Smooth muscle cell (in vitro differentiated cells): ENCODE measurements at regions not wholly inside any gene's neighbourhood (a gene's known extent, or its start where the extent isn't known, plus 50 kb on each side); places are given as distances from the start of the nearest gene placed in this dataset.

Source experiments
- DNase-seq: peaks from one replicate; lab custom pipeline; 2025; ENCODE audit not compliant: unreplicated experiment; lab: John Stamatoyannopoulos, UW
- H2AFZ ChIP-seq: fragments of 200-600 bp; sonication (generic); 2 replicates; pipeline ENCODE4 v1.6.0; 2016; ENCODE audit warnings: antibody characterized with exemption, low read depth, mild to moderate bottlenecking
- H3F3A ChIP-seq: fragments of 200-600 bp; sonication (generic); 2 replicates; pipeline ENCODE4 v1.6.0; 2017; ENCODE audit warnings: antibody characterized with exemption, low read depth
- H3K27ac ChIP-seq: fragments of 200-600 bp; sonication (generic); 2 replicates; pipeline ENCODE4 v1.5.1; 2016; ENCODE audit warnings: low read depth, mild to moderate bottlenecking
- H3K27me3 ChIP-seq: fragments of 200-600 bp; sonication (generic); 2 replicates; pipeline ENCODE4 v1.6.1; 2016; ENCODE audit warnings: low read depth, mild to moderate bottlenecking
- H3K36me3 ChIP-seq: fragments of 200-600 bp; sonication (generic); 2 replicates; pipeline ENCODE4 v1.5.1; 2016; ENCODE audit warnings: low read depth
- H3K4me1 ChIP-seq: fragments of 200-600 bp; sonication (generic); 2 replicates; pipeline ENCODE4 v1.5.1; 2016; ENCODE audit warnings: low read depth
- H3K4me2 ChIP-seq: fragments of 200-600 bp; sonication (generic); 2 replicates; pipeline ENCODE4 v1.6.0; 2016; ENCODE audit warnings: mild to moderate bottlenecking
- H3K4me3 ChIP-seq: fragments of 200-600 bp; sonication (generic); 2 replicates; pipeline ENCODE4 v1.5.1; 2016; ENCODE audit warnings: mild to moderate bottlenecking
- H3K79me2 ChIP-seq: fragments of 200-600 bp; sonication (generic); 2 replicates; pipeline ENCODE4 v1.6.0; 2016; ENCODE audit warnings: low read depth, mild to moderate bottlenecking
- H3K9ac ChIP-seq: fragments of 200-600 bp; sonication (generic); 2 replicates; pipeline ENCODE4 v1.6.0; 2016; ENCODE audit warnings: low read depth
- H3K9me3 ChIP-seq: fragments of 200-600 bp; sonication (generic); replicated peaks from 2 replicates; pipeline ENCODE4 v1.5.1; 2016; ENCODE audit warnings: low read depth
- H4K20me1 ChIP-seq: fragments of 200-600 bp; sonication (generic); 2 replicates; pipeline ENCODE4 v1.6.0; 2016; ENCODE audit warnings: low read depth
- CTCF ChIP-seq: fragments of 200-600 bp; sonication (generic); IDR thresholded peaks from 2 replicates; pipeline ENCODE4 v1.5.1; 2017; ENCODE audit warnings: borderline replicate concordance, mild to moderate bottlenecking, antibody characterized with exemption; ENCODE audit not compliant: insufficient read depth, poor library complexity, severe bottlenecking
- WGBS: methylation state at CpG from one replicate; pipeline ENCODE4 v1.1.7; 2016; ENCODE audit warnings: low lambda C conversion rate; 5-methylcytosine and 5-hydroxymethylcytosine counted together

- WGBS = 82% methylated on average over 2 of the region's 2 CpGs
- Histone ChIP-seq H3K79me2 (no peaks in the 10 kb centered on the region), H3K27me3 (no peaks in the 10 kb centered on the region), H2AFZ (no peak overlapping the region), H3K36me3 (no peaks in the 10 kb centered on the region), H3K4me1 (peaks cover 9% of the 10 kb centered on the region), H3F3A (peaks cover 6% of the 10 kb centered on the region), H3K4me2 (no peak overlapping the region), H4K20me1 (no peaks in the 10 kb centered on the region), H3K4me3 (no peak overlapping the region), H3K9ac (no peak overlapping the region), H3K9me3 (no peaks in the 10 kb centered on the region), H3K27ac (no peak overlapping the region)
- TF ChIP-seq CTCF = no peak
- DNase-seq = no peak
Observed at GRCh38 chr3:3333571-3333970, 154.1 kb upstream of the CRBN start.

- H3K9me3 ChIP-seq = no peaks in the 10 kb centered on the region
- DNase-seq = no peak
- H3K27me3 ChIP-seq = no peaks in the 10 kb centered on the region
- no peak overlapping the region for H3K4me2 ChIP-seq
- no peak overlapping the region for H2AFZ ChIP-seq
- no peaks in the 10 kb centered on the region for H3K36me3 ChIP-seq
- WGBS = 38% methylated on average over 3 of the region's 3 CpGs
- H3F3A ChIP-seq = no peaks in the 10 kb centered on the region
- H3K4me3 ChIP-seq = no peak overlapping the region
- TF ChIP-seq CTCF = no peak
- H4K20me1 ChIP-seq = no peaks in the 10 kb centered on the region
- H3K27ac ChIP-seq = no peak overlapping the region
- H3K4me1 ChIP-seq = peaks cover 7% of the 10 kb centered on the region
- no peaks in the 10 kb centered on the region for H3K79me2 ChIP-seq
- H3K9ac ChIP-seq = no peak overlapping the region
Observed at GRCh38 chr3:3316521-3316920, 137.0 kb upstream of the CRBN start.

GRCh38 chr3:3315846-3316245 is 136.4 kb upstream of the CRBN start:
- H3K4me3 ChIP-seq = no peak overlapping the region
- no peak for DNase-seq
- H3F3A ChIP-seq = no peaks in the 10 kb centered on the region
- H3K9me3 ChIP-seq = no peaks in the 10 kb centered on the region
- no peaks in the 10 kb centered on the region for H3K36me3 ChIP-seq
- no peak overlapping the region for H3K27ac ChIP-seq
- no peak overlapping the region for H3K4me2 ChIP-seq
- 37% methylated on average over 7 of the region's 7 CpGs for WGBS
- H3K4me1 ChIP-seq = peaks cover 7% of the 10 kb centered on the region
- H2AFZ ChIP-seq = no peak overlapping the region
- H3K27me3 ChIP-seq = no peaks in the 10 kb centered on the region
- no peaks in the 10 kb centered on the region for H4K20me1 ChIP-seq
- no peak for TF ChIP-seq CTCF
- H3K9ac ChIP-seq = no peak overlapping the region
- H3K79me2 ChIP-seq = no peaks in the 10 kb centered on the region

- Histone ChIP-seq H3K27me3 (no peaks in the 10 kb centered on the region), H4K20me1 (no peaks in the 10 kb centered on the region), H3F3A (no peaks in the 10 kb centered on the region), H3K9me3 (no peaks in the 10 kb centered on the region), H3K4me2 (no peak overlapping the region), H2AFZ (no peak overlapping the region), H3K4me1 (peaks cover 5% of the 10 kb centered on the region), H3K4me3 (no peak overlapping the region), H3K27ac (no peak overlapping the region), H3K79me2 (no peaks in the 10 kb centered on the region), H3K36me3 (no peaks in the 10 kb centered on the region), H3K9ac (no peak overlapping the region)
- no peak for TF ChIP-seq CTCF
- 70% methylated on average over 3 of the region's 3 CpGs for WGBS
- no peak for DNase-seq
Observed at GRCh38 chr3:3309887-3310286, 130.4 kb upstream of the CRBN start.
